Mesendoderm (in vitro differentiated cells): ENCODE measurements at regions not wholly inside any gene's neighbourhood (a gene's known extent, or its start where the extent isn't known, plus 50 kb on each side); places are given as distances from the start of the nearest gene placed in this dataset.

Source experiments
- DNase-seq: peaks from one replicate; pipeline ENCODE4 v3.0.0; 2013
- H2AK5ac ChIP-seq: 2 replicates; pipeline ENCODE4 v1.6.1; 2013; ENCODE audit warnings: low read length, inconsistent platforms
- H2BK120ac ChIP-seq: 2 replicates; pipeline ENCODE4 v1.6.1; 2013; ENCODE audit warnings: low read depth, mild to moderate bottlenecking, low read length, moderate library complexity, mixed read lengths
- H2BK15ac ChIP-seq: replicated peaks from 2 replicates; pipeline ENCODE4 v1.6.1; 2013; ENCODE audit warnings: low read depth, mild to moderate bottlenecking, moderate library complexity
- H2BK5ac ChIP-seq: 2 replicates; pipeline ENCODE4 v1.6.1; 2013; ENCODE audit warnings: low read length, inconsistent platforms
- H3K18ac ChIP-seq: 2 replicates; pipeline ENCODE4 v1.6.1; 2013; ENCODE audit warnings: mild to moderate bottlenecking, low read length, mixed read lengths
- H3K23ac ChIP-seq: one replicate; pipeline ENCODE4 v1.6.1; 2013; ENCODE audit warnings: low read length
- H3K27ac ChIP-seq: 2 replicates; pipeline ENCODE4 v1.5.1; 2013; ENCODE audit warnings: low read depth, mild to moderate bottlenecking, inconsistent platforms, low read length, moderate library complexity
- H3K27me3 ChIP-seq: 2 replicates; pipeline ENCODE4 v1.6.1; 2013; ENCODE audit warnings: low read length, control low read depth, mild to moderate bottlenecking, inconsistent platforms; ENCODE audit not compliant: insufficient read depth, poor library complexity
- H3K36me3 ChIP-seq: 2 replicates; pipeline ENCODE4 v1.6.1; 2013; ENCODE audit warnings: low read length, inconsistent platforms; ENCODE audit not compliant: control insufficient read depth, insufficient read depth
- H3K4ac ChIP-seq: one replicate; pipeline ENCODE4 v1.6.1; 2013; ENCODE audit warnings: low read depth, mild to moderate bottlenecking, low read length, moderate library complexity
- H3K4me1 ChIP-seq: 2 replicates; pipeline ENCODE4 v1.6.1; 2013; ENCODE audit warnings: low read depth, low read length, inconsistent platforms; ENCODE audit not compliant: control insufficient read depth
- H3K4me2 ChIP-seq: 2 replicates; pipeline ENCODE4 v1.6.1; 2013; ENCODE audit warnings: low read length
- H3K4me3 ChIP-seq: 2 replicates; pipeline ENCODE4 v1.5.1; 2013; ENCODE audit warnings: mild to moderate bottlenecking, low read length
- H3K56ac ChIP-seq: one replicate; pipeline ENCODE4 v1.6.1; 2013; ENCODE audit warnings: low read length
- H3K79me1 ChIP-seq: 2 replicates; pipeline ENCODE4 v1.6.1; 2013; ENCODE audit warnings: low read length, inconsistent platforms
- H3K79me2 ChIP-seq: 2 replicates; pipeline ENCODE4 v1.6.1; 2013; ENCODE audit warnings: mild to moderate bottlenecking, low read length; ENCODE audit not compliant: control insufficient read depth, insufficient read depth
- H3K9ac ChIP-seq: 2 replicates; pipeline ENCODE4 v1.6.1; 2013; ENCODE audit warnings: low read length, inconsistent platforms
- H4K5ac ChIP-seq: one replicate; pipeline ENCODE4 v1.6.1; 2013; ENCODE audit warnings: low read length
- H4K8ac ChIP-seq: one replicate; pipeline ENCODE4 v1.6.1; 2013; ENCODE audit warnings: low read depth, mild to moderate bottlenecking, control low read depth, low read length, moderate library complexity
- WGBS: extraction: QIAGEN DNeasy Blood & Tissue Kit; methylation state at CpG from one replicate; pipeline ENCODE4 v1.1.7; 2013; ENCODE audit warnings: low lambda C conversion rate, missing lambda C conversion rate; ENCODE audit not compliant: insufficient coverage; ENCODE audit errors: extremely low coverage; 5-methylcytosine and 5-hydroxymethylcytosine counted together

- H4K8ac ChIP-seq = no peak overlapping the region
- no peaks in the 10 kb centered on the region for H3K4me1 ChIP-seq
- no peak overlapping the region for H3K56ac ChIP-seq
- WGBS = no CpG with 5 or more reads among the region's 4 CpGs
- H3K4me2 ChIP-seq = no peak overlapping the region
- DNase-seq = no peak
- H2BK120ac ChIP-seq = no peak overlapping the region
- no peaks in the 10 kb centered on the region for H3K79me1 ChIP-seq
- no peaks in the 10 kb centered on the region for H3K79me2 ChIP-seq
- H3K23ac ChIP-seq = no peak overlapping the region
- no peak overlapping the region for H3K27ac ChIP-seq
- no peak overlapping the region for H2BK5ac ChIP-seq
- no peak overlapping the region for H2AK5ac ChIP-seq
- no peaks in the 10 kb centered on the region for H3K27me3 ChIP-seq
- H3K9ac ChIP-seq = no peak overlapping the region
- no peak overlapping the region for H3K4me3 ChIP-seq
- no peak overlapping the region for H2BK15ac ChIP-seq
- H3K4ac ChIP-seq = no peak overlapping the region
- H3K18ac ChIP-seq = no peak overlapping the region
- H3K36me3 ChIP-seq = no peaks in the 10 kb centered on the region
- no peak overlapping the region for H4K5ac ChIP-seq
These were observed 547.6 kb downstream of the HAO1 start for GRCh38 chr20:7392542-7393206.

DNA sequence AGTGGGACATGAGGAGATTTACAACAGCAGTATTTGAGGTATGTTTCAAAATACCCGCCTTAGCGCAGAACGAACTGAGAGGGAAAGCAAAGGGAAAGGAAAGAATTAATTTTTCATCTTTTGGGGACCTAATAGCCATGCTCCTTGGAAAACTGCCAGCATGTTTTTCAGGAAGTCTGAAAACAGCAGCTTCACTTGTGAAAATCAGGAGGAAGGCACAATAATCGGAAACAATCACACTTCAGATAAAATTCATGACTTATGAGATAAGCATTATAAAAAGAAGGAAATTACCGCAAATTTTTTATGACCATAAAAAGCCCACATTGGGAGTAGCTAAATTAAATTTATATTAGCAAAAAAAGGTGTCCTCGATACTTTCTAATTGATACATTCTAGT is 541.1 kb downstream of the HAO1 start:
- WGBS = no CpG with 5 or more reads among the region's 6 CpGs
- Histone ChIP-seq H4K5ac (no peak overlapping the region), H4K8ac (no peak overlapping the region), H3K27me3 (no peaks in the 10 kb centered on the region), H3K79me2 (no peaks in the 10 kb centered on the region), H3K36me3 (no peaks in the 10 kb centered on the region), H3K4me3 (no peak overlapping the region), H3K27ac (no peak overlapping the region), H3K4ac (no peak overlapping the region), H3K4me1 (no peaks in the 10 kb centered on the region), H2BK120ac (no peak overlapping the region), H3K4me2 (no peak overlapping the region), H3K56ac (no peak overlapping the region), H2BK15ac (no peak overlapping the region), H3K9ac (no peak overlapping the region), H3K18ac (no peak overlapping the region), H2BK5ac (no peak overlapping the region), H2AK5ac (no peak overlapping the region), H3K79me1 (no peaks in the 10 kb centered on the region), H3K23ac (no peak overlapping the region)
- DNase-seq = no peak

GRCh38 chr20:7399575-7399974 is 540.7 kb downstream of the HAO1 start:
- H3K4me1 ChIP-seq = no peaks in the 10 kb centered on the region
- H3K79me2 ChIP-seq = no peaks in the 10 kb centered on the region
- H3K79me1 ChIP-seq = no peaks in the 10 kb centered on the region
- H2BK120ac ChIP-seq = no peak overlapping the region
- H3K4ac ChIP-seq = no peak overlapping the region
- no peak overlapping the region for H3K23ac ChIP-seq
- no peak overlapping the region for H3K4me3 ChIP-seq
- no peak overlapping the region for H3K9ac ChIP-seq
- no peak overlapping the region for H3K27ac ChIP-seq
- H2AK5ac ChIP-seq = no peak overlapping the region
- WGBS = no CpG with 5 or more reads among the region's 3 CpGs
- H3K4me2 ChIP-seq = no peak overlapping the region
- DNase-seq = peak; percentile 45
- H4K5ac ChIP-seq = no peak overlapping the region
- no peak overlapping the region for H4K8ac ChIP-seq
- H3K18ac ChIP-seq = no peak overlapping the region
- H3K36me3 ChIP-seq = no peaks in the 10 kb centered on the region
- H3K56ac ChIP-seq = no peak overlapping the region
- no peak overlapping the region for H2BK5ac ChIP-seq
- no peaks in the 10 kb centered on the region for H3K27me3 ChIP-seq
- no peak overlapping the region for H2BK15ac ChIP-seq

DNA sequence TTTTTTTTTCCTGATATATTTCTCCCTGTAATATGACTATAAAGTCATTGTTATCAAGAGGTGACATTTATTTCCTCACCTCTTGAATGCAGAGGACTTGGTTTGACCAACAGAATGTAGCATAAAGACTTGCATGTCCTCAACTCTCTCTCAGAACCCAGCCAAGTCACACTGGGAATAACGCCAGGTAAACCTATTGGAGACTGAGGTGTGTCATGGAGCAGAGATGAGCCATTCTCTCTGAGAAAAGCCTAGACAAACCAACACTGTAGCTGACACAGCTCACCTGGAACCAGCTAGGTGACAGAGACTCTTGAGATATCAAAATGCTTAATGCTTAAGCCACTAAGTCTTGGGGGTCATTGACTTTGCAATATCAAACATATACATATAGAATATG is 533.6 kb downstream of the HAO1 start:
- Histone ChIP-seq H2AK5ac (no peak overlapping the region), H3K4me3 (no peak overlapping the region), H4K8ac (no peak overlapping the region), H3K4me2 (no peak overlapping the region), H3K4ac (no peak overlapping the region), H2BK120ac (no peak overlapping the region), H3K18ac (no peak overlapping the region), H3K9ac (no peak overlapping the region), H3K56ac (no peak overlapping the region), H2BK15ac (no peak overlapping the region), H3K23ac (no peak overlapping the region), H2BK5ac (no peak overlapping the region), H3K4me1 (no peaks in the 10 kb centered on the region), H3K79me1 (no peaks in the 10 kb centered on the region), H4K5ac (no peak overlapping the region), H3K79me2 (no peaks in the 10 kb centered on the region), H3K36me3 (no peaks in the 10 kb centered on the region), H3K27me3 (no peaks in the 10 kb centered on the region), H3K27ac (no peak overlapping the region)
- no peak for DNase-seq
- no CpG with 5 or more reads among the region's 1 CpG for WGBS

GRCh38 chr20:7410150-7410549 is 530.1 kb downstream of the HAO1 start:
- Histone ChIP-seq H3K79me2 (no peaks in the 10 kb centered on the region), H2BK15ac (no peak overlapping the region), H3K18ac (no peak overlapping the region), H2BK120ac (no peak overlapping the region), H3K23ac (no peak overlapping the region), H3K27ac (no peak overlapping the region), H3K9ac (no peak overlapping the region), H3K56ac (no peak overlapping the region), H3K4me3 (no peak overlapping the region), H3K27me3 (no peaks in the 10 kb centered on the region), H3K4me1 (no peaks in the 10 kb centered on the region), H2AK5ac (no peak overlapping the region), H3K79me1 (no peaks in the 10 kb centered on the region), H3K4me2 (no peak overlapping the region), H3K36me3 (no peaks in the 10 kb centered on the region), H2BK5ac (no peak overlapping the region), H4K5ac (no peak overlapping the region), H3K4ac (no peak overlapping the region), H4K8ac (no peak overlapping the region)
- DNase-seq = no peak
- WGBS = no CpG with 5 or more reads among the region's 3 CpGs

DNA sequence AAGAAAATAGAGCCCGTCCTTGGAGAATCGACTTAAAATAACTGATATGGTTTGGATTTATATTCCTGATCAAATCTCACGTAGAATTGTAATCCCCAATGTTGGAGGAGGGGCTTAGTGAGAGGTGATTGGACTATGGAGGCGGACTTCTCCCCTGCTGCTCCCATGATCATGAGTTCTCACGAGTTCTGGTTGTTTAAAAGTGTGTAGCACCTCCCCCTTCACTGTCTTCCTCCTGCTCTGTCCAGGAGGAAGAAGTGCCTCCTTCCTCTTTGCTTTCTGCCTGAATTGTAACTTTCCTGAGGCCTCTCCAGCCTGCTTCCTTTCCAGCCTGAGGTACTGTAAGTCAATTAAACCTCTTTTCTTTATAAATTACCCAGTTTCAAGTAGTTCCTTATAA is 529.2 kb downstream of the HAO1 start:
- H2BK120ac ChIP-seq = no peak overlapping the region
- WGBS = no CpG with 5 or more reads among the region's 5 CpGs
- H3K56ac ChIP-seq = no peak overlapping the region
- H2BK5ac ChIP-seq = no peak overlapping the region
- H3K4me2 ChIP-seq = no peak overlapping the region
- H3K27ac ChIP-seq = no peak overlapping the region
- H3K23ac ChIP-seq = no peak overlapping the region
- H3K79me1 ChIP-seq = no peaks in the 10 kb centered on the region
- H2BK15ac ChIP-seq = no peak overlapping the region
- no peaks in the 10 kb centered on the region for H3K4me1 ChIP-seq
- no peak overlapping the region for H3K9ac ChIP-seq
- no peak overlapping the region for H3K4ac ChIP-seq
- H3K4me3 ChIP-seq = no peak overlapping the region
- H4K5ac ChIP-seq = no peak overlapping the region
- peak; percentile 11 for DNase-seq
- no peaks in the 10 kb centered on the region for H3K79me2 ChIP-seq
- no peak overlapping the region for H4K8ac ChIP-seq
- no peaks in the 10 kb centered on the region for H3K36me3 ChIP-seq
- no peaks in the 10 kb centered on the region for H3K27me3 ChIP-seq
- H2AK5ac ChIP-seq = no peak overlapping the region
- H3K18ac ChIP-seq = no peak overlapping the region
